OCI-LY7 (cell line): ENCODE measurements at regions not wholly inside any gene's neighbourhood (a gene's known extent, or its start where the extent isn't known, plus 50 kb on each side); places are given as distances from the start of the nearest gene placed in this dataset.

Experiments
- BruUV-seq: library from RNA; stranded (reverse); fragments of 400-500 nt; replicated peaks from 2 replicates; lab custom pipeline; 2021; lab: Mats Ljungman, UMichigan
- CTCF ChIA-PET: fragments of 300-600 bp; sonication (Branson Sonifier 250); formaldehyde crosslinking; loops from one replicate; lab custom pipeline; 2022; ENCODE audit warnings: antibody characterized with exemption; ENCODE audit not compliant: unreplicated experiment; lab: Charles Lee
- POLR2A ChIA-PET: fragments of 300-600 bp; sonication (Branson Sonifier 250); formaldehyde crosslinking; loops from one replicate; lab custom pipeline; 2022; ENCODE audit warnings: antibody characterized with exemption; lab: Charles Lee
- DNase-seq: peaks from one replicate; pipeline ENCODE4 v3.0.0-alpha.2; 2015; ENCODE audit warnings: low spot score
- H2AFZ ChIP-seq: fragments of 200-600 bp; sonication (generic), shearing (Covaris generic); 2 replicates; pipeline ENCODE4 v1.6.1; 2014; ENCODE audit warnings: mild to moderate bottlenecking, antibody characterized with exemption, low read length, moderate library complexity
- H3K27ac ChIP-seq: fragments of 200-600 bp; sonication (generic); 2 replicates; pipeline ENCODE4 v1.5.1; 2014; ENCODE audit warnings: mixed run types, low read depth, mild to moderate bottlenecking, moderate library complexity, low read length, inconsistent platforms; ENCODE audit not compliant: poor library complexity, severe bottlenecking
- H3K36me3 ChIP-seq: fragments of 200-600 bp; sonication (generic); 2 replicates; pipeline ENCODE4 v1.6.1; 2014; ENCODE audit warnings: mild to moderate bottlenecking, antibody characterized with exemption, low read length, moderate library complexity, mixed read lengths; ENCODE audit not compliant: insufficient read depth
- H3K4me1 ChIP-seq: fragments of 200-600 bp; sonication (generic); 2 replicates; pipeline ENCODE4 v1.5.1; 2014; ENCODE audit warnings: mild to moderate bottlenecking, low read length; ENCODE audit not compliant: insufficient read depth, poor library complexity, severe bottlenecking
- H3K4me2 ChIP-seq: fragments of 200-600 bp; sonication (generic); 2 replicates; pipeline ENCODE4 v1.6.1; 2014; ENCODE audit warnings: mild to moderate bottlenecking, low read length
- H3K4me3 ChIP-seq: fragments of 200-600 bp; sonication (generic); 2 replicates; pipeline ENCODE4 v1.5.1; 2014; ENCODE audit warnings: mild to moderate bottlenecking, low read depth, low read length; ENCODE audit not compliant: poor library complexity, severe bottlenecking
- H3K79me2 ChIP-seq: fragments of 200-600 bp; sonication (generic); 2 replicates; pipeline ENCODE4 v1.6.1; 2016; ENCODE audit warnings: low read depth, mild to moderate bottlenecking, low read length, moderate library complexity, mixed read lengths; ENCODE audit not compliant: insufficient read depth
- H3K9me2 ChIP-seq: fragments of 200-600 bp; sonication (generic); 2 replicates; pipeline ENCODE4 v1.6.1; 2016; ENCODE audit warnings: mild to moderate bottlenecking, low read length, mixed read lengths; ENCODE audit not compliant: insufficient read depth
- H3K9me3 ChIP-seq: fragments of 200-600 bp; sonication (generic); 2 replicates; pipeline ENCODE4 v1.6.1; 2014; ENCODE audit warnings: mild to moderate bottlenecking, mixed run types, low read length, mixed read lengths
- H4K20me1 ChIP-seq: fragments of 200-600 bp; sonication (generic); 2 replicates; pipeline ENCODE4 v1.6.1; 2014; ENCODE audit warnings: mild to moderate bottlenecking, antibody characterized with exemption, low read length, moderate library complexity, mixed read lengths; ENCODE audit not compliant: insufficient read depth
- CTCF ChIP-seq: fragments of 200-600 bp; sonication (generic); conservative IDR thresholded peaks from 2 replicates; pipeline ENCODE4 v1.5.1; 2014; ENCODE audit warnings: mild to moderate bottlenecking, antibody characterized with exemption, low read length, moderate library complexity, mixed read lengths
- EZH2phosphoT487 ChIP-seq: fragments of 200-600 bp; sonication (generic); IDR thresholded peaks from 2 replicates; pipeline ENCODE4 v1.6.1; 2018; ENCODE audit warnings: low read depth, borderline replicate concordance, mild to moderate bottlenecking, mixed run types, antibody characterized with exemption, low read length, moderate library complexity, mixed read lengths
- intact Hi-C: fragments of 100-400 bp; cut with micrococcal nuclease; formaldehyde crosslinking; loops from one replicate; pipeline ENCODE4 v1.10.0; 2022; ENCODE audit not compliant: unreplicated experiment

GRCh38 chr3:74023395-74023794 is 398.7 kb upstream of the PDZRN3 start:
- CTCF ChIA-PET: no interaction called here
- Histone ChIP-seq H3K9me2 (no peaks in the 10 kb centered on the region), H3K4me3 (no peak overlapping the region), H3K36me3 (no peaks in the 10 kb centered on the region), H3K79me2 (no peaks in the 10 kb centered on the region), H3K4me2 (no peak overlapping the region), H3K27ac (no peak overlapping the region), H2AFZ (no peak overlapping the region), H3K4me1 (no peaks in the 10 kb centered on the region), H4K20me1 (no peaks in the 10 kb centered on the region), H3K9me3 (no peaks in the 10 kb centered on the region)
- no peak for DNase-seq
- TF ChIP-seq CTCF (no peak), EZH2phosphoT487 (no peak)
- no TSS peak for BruUV-seq
- POLR2A ChIA-PET: interaction anchor here (0.7 kb wide), 1 partner anchor 63 kb away, joined by 3 read pairs; no protein-coding TSS in a partner anchor
- intact Hi-C loops: no loop called here

GRCh38 chr3:74021449-74021848 is 396.7 kb upstream of the PDZRN3 start:
- ChIA-PET POLR2A (interaction anchor here (0.7 kb wide), 2 partner anchors 19 to 249 kb away, joined by 3 to 4 read pairs; no protein-coding TSS in a partner anchor), CTCF (no interaction called here)
- no peak for DNase-seq
- Histone ChIP-seq H3K4me2 (no peak overlapping the region), H2AFZ (no peak overlapping the region), H3K4me3 (no peak overlapping the region), H4K20me1 (no peaks in the 10 kb centered on the region), H3K4me1 (no peaks in the 10 kb centered on the region), H3K79me2 (no peaks in the 10 kb centered on the region), H3K27ac (no peak overlapping the region), H3K9me3 (no peaks in the 10 kb centered on the region), H3K9me2 (no peaks in the 10 kb centered on the region), H3K36me3 (no peaks in the 10 kb centered on the region)
- BruUV-seq: no TSS peak
- no peak for TF ChIP-seq CTCF
- TF ChIP-seq EZH2phosphoT487: no peak
- intact Hi-C loops: no loop called here

GRCh38 chr3:74009961-74010844 is 385.5 kb upstream of the PDZRN3 start:
- no TSS peak for BruUV-seq
- no peak for TF ChIP-seq EZH2phosphoT487
- TF ChIP-seq CTCF: no peak

More at GRCh38 chr3:74009961-74010844, 385.5 kb upstream of the PDZRN3 start:
- no peak overlapping the region for H3K4me2 ChIP-seq
- H3K27ac ChIP-seq: no peak overlapping the region
- CTCF ChIA-PET: no interaction called here
- no peaks in the 10 kb centered on the region for H3K4me1 ChIP-seq
- no peak overlapping the region for H3K4me3 ChIP-seq
- DNase-seq: no peak
- H4K20me1 ChIP-seq: no peaks in the 10 kb centered on the region
- H3K36me3 ChIP-seq: no peaks in the 10 kb centered on the region
- H3K9me2 ChIP-seq: no peaks in the 10 kb centered on the region
- no peaks in the 10 kb centered on the region for H3K9me3 ChIP-seq
- POLR2A ChIA-PET: no interaction called here
- no peak overlapping the region for H2AFZ ChIP-seq
- intact Hi-C loops: no loop called here
- no peaks in the 10 kb centered on the region for H3K79me2 ChIP-seq
